Upper lobe of left lung (tissue), 4 donors: ENCODE measurements at regions not wholly inside any gene's neighbourhood (a gene's known extent, or its start where the extent isn't known, plus 50 kb on each side); places are given as distances from the start of the nearest gene placed in this dataset.
"Not testable (repeated sequence)": the region's sequence is repeated elsewhere in the genome, so short reads cannot be mapped to it uniquely, and the experiment has no call there.

Experiments used
- POLR2A ChIP-seq, 4 donors: fragments of 450-650 bp; IDR thresholded peaks; one replicate each; pipeline ENCODE4 v1.5.1; 2016 to 2017; ENCODE audit warnings: antibody characterized with exemption in 4 of 4, mild to moderate bottlenecking in 2 of 4
- POLR2AphosphoS5 ChIP-seq, 2 donors: sonication (generic); formaldehyde crosslinking; IDR thresholded peaks; one replicate each; pipeline ENCODE4 v1.5.1; 2017; ENCODE audit warnings: antibody characterized with exemption in 2 of 2
- TF ChIP-seq, protein P1 (sequence below), 6 experiments: fragments of 450-650 bp in 4 of 6; fragments of 200-600 bp in 2 of 6; sonication (generic) in 2 of 6; IDR thresholded peaks; one replicate each; pipeline ENCODE4 v1.5.1; 2016 to 2019; ENCODE audit warnings: antibody characterized with exemption in 6 of 6

DNA sequence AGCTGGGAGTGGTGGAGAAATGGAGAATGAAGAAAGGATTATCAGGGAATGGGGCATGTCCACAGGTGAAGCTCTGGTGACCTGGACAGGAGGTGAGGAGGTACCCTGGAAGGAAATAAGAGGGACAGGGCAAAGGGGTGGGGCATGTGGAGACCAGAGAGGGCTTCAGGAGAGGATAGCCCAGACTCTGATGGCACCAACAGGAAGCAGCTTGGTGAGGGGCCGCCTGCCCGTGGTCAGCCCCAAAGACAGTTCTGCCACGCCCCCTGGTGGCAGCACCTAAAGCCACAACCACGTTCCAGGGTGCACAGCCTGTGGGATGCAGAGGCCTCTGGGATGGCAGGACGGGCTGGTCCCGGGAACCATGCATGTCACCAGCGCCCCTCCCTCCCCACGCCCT is 5406.9 kb upstream of the TPTE start:
- TF ChIP-seq, protein P1, sequence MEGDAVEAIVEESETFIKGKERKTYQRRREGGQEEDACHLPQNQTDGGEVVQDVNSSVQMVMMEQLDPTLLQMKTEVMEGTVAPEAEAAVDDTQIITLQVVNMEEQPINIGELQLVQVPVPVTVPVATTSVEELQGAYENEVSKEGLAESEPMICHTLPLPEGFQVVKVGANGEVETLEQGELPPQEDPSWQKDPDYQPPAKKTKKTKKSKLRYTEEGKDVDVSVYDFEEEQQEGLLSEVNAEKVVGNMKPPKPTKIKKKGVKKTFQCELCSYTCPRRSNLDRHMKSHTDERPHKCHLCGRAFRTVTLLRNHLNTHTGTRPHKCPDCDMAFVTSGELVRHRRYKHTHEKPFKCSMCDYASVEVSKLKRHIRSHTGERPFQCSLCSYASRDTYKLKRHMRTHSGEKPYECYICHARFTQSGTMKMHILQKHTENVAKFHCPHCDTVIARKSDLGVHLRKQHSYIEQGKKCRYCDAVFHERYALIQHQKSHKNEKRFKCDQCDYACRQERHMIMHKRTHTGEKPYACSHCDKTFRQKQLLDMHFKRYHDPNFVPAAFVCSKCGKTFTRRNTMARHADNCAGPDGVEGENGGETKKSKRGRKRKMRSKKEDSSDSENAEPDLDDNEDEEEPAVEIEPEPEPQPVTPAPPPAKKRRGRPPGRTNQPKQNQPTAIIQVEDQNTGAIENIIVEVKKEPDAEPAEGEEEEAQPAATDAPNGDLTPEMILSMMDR (IDR thresholded peaks at IDR 0.05), result not testable (repeated sequence)
- not testable (repeated sequence) for TF ChIP-seq POLR2A, POLR2AphosphoS5 (IDR thresholded peaks at IDR 0.05)
